Mesenchymal stem cell (in vitro differentiated cells and primary cell): ENCODE measurements at regions not wholly inside any gene's neighbourhood (a gene's known extent, or its start where the extent isn't known, plus 50 kb on each side); places are given as distances from the start of the nearest gene placed in this dataset.

Source experiments
- DNase-seq: peaks from one replicate; pipeline ENCODE4 v3.0.0-alpha.2; 2013
- H2AFZ ChIP-seq: one replicate; pipeline ENCODE4 v1.6.1; 2013; ENCODE audit warnings: low read depth, mild to moderate bottlenecking, control low read depth, inconsistent platforms, low read length, moderate library complexity
- H2AK5ac ChIP-seq: 2 replicates; pipeline ENCODE4 v1.6.1; 2013; ENCODE audit warnings: low read length, moderate library complexity, mild to moderate bottlenecking, inconsistent platforms; ENCODE audit not compliant: severe bottlenecking
- H2BK120ac ChIP-seq: one replicate; pipeline ENCODE4 v1.6.1; 2013; ENCODE audit warnings: low read depth, mild to moderate bottlenecking, inconsistent platforms, low read length, moderate library complexity
- H2BK12ac ChIP-seq, 2 experiments: one replicate each; pipeline ENCODE4 v1.6.1; 2013; ENCODE audit warnings: inconsistent platforms in 2 of 2, low read length in 2 of 2, mild to moderate bottlenecking in 2 of 2, moderate library complexity in 2 of 2, control low read depth in 1 of 2
- H2BK15ac ChIP-seq: one replicate; pipeline ENCODE4 v1.6.1; 2013; ENCODE audit warnings: mild to moderate bottlenecking, low read depth, inconsistent platforms; ENCODE audit not compliant: poor library complexity, severe bottlenecking
- H2BK5ac ChIP-seq: 2 replicates; pipeline ENCODE4 v1.6.1; 2013; ENCODE audit warnings: low read depth, mild to moderate bottlenecking, low read length, control low read depth, inconsistent platforms; ENCODE audit not compliant: poor library complexity, severe bottlenecking
- H3K14ac ChIP-seq, 2 experiments: one replicate each; pipeline ENCODE4 v1.6.1; 2013; ENCODE audit warnings: inconsistent platforms in 2 of 2, low read length in 2 of 2, control low read depth in 1 of 2, mild to moderate bottlenecking in 1 of 2, moderate library complexity in 1 of 2
- H3K18ac ChIP-seq, 2 experiments: one replicate each; pipeline ENCODE4 v1.6.1; 2013; ENCODE audit warnings: inconsistent platforms in 2 of 2, low read length in 2 of 2, control low read depth in 1 of 2, low read depth in 1 of 2, mild to moderate bottlenecking in 1 of 2
- H3K23ac ChIP-seq, 2 experiments: one replicate each; pipeline ENCODE4 v1.6.1; 2013; ENCODE audit warnings: inconsistent platforms in 2 of 2, low read length in 2 of 2, mild to moderate bottlenecking in 2 of 2, moderate library complexity in 2 of 2, control low read depth in 1 of 2
- H3K27ac ChIP-seq: 2 replicates; pipeline ENCODE4 v1.5.1; 2013; ENCODE audit warnings: mild to moderate bottlenecking, moderate library complexity, low read length, control low read depth, inconsistent platforms; ENCODE audit not compliant: poor library complexity, severe bottlenecking
- H3K27me3 ChIP-seq, 2 experiments: 2 replicates each; pipeline versions ENCODE4 v1.6.1 to v1.7.0; 2013; ENCODE audit warnings: low read length in 2 of 2, mild to moderate bottlenecking in 2 of 2, moderate library complexity in 2 of 2, control low read depth in 1 of 2, inconsistent platforms in 1 of 2; ENCODE audit not compliant: control insufficient read depth in 1 of 2, insufficient read depth in 1 of 2
- H3K36me3 ChIP-seq, 2 experiments: 2 replicates each; pipeline versions ENCODE4 v1.6.1 to v1.7.0; 2013; ENCODE audit warnings: low read length in 2 of 2, control low read depth in 1 of 2, inconsistent platforms in 1 of 2, low read depth in 1 of 2, mild to moderate bottlenecking in 1 of 2; ENCODE audit not compliant: insufficient read depth in 2 of 2, control insufficient read depth in 1 of 2
- H3K4ac ChIP-seq, 2 experiments: one replicate each; pipeline ENCODE4 v1.6.1; 2013; ENCODE audit warnings: inconsistent platforms in 2 of 2, low read length in 2 of 2, mild to moderate bottlenecking in 2 of 2, moderate library complexity in 2 of 2, control low read depth in 1 of 2, low read depth in 1 of 2
- H3K4me1 ChIP-seq: 2 replicates; pipeline ENCODE4 v1.6.1; 2013; ENCODE audit warnings: low read depth, low read length, control low read depth; ENCODE audit not compliant: control insufficient read depth, insufficient read depth
- H3K4me2 ChIP-seq: 2 replicates; pipeline ENCODE4 v1.6.1; 2013; ENCODE audit warnings: low read length, mild to moderate bottlenecking, inconsistent platforms; ENCODE audit not compliant: poor library complexity, severe bottlenecking
- H3K4me3 ChIP-seq, 2 experiments: 2 replicates each; pipeline versions ENCODE4 v1.5.1 to v1.7.0; 2013; ENCODE audit warnings: low read length in 2 of 2, mild to moderate bottlenecking in 2 of 2, control low read depth in 1 of 2, low read depth in 1 of 2; ENCODE audit not compliant: insufficient read depth in 1 of 2
- H3K79me1 ChIP-seq: replicated peaks from 2 replicates; pipeline ENCODE4 v1.6.1; 2013; ENCODE audit warnings: mild to moderate bottlenecking, control low read depth, low read length, inconsistent platforms; ENCODE audit not compliant: poor library complexity, severe bottlenecking
- H3K9ac ChIP-seq: 2 replicates; pipeline ENCODE4 v1.7.0; 2013; ENCODE audit warnings: mild to moderate bottlenecking, low read length, moderate library complexity
- H3K9me3 ChIP-seq: 2 replicates; pipeline ENCODE4 v1.7.0; 2013; ENCODE audit warnings: mild to moderate bottlenecking, low read length; ENCODE audit not compliant: control insufficient read depth
- H4K8ac ChIP-seq: one replicate; pipeline ENCODE4 v1.6.1; 2013; ENCODE audit warnings: inconsistent platforms, mild to moderate bottlenecking, low read length, moderate library complexity
- H4K91ac ChIP-seq: one replicate; pipeline ENCODE4 v1.6.1; 2013; ENCODE audit warnings: mild to moderate bottlenecking, low read length, inconsistent platforms
- WGBS: methylation state at CpG from one replicate; pipeline ENCODE4 v1.1.7; 2013; ENCODE audit warnings: mixed read lengths; 5-methylcytosine and 5-hydroxymethylcytosine counted together

GRCh38 chr4:164614329-164614728 lies 139.6 kb upstream of the SMIM31 start:
- Histone ChIP-seq H2BK5ac (no peak overlapping the region), H3K27ac (no peak overlapping the region), H2BK12ac (no peak overlapping the region), H3K14ac (no peak overlapping the region), H3K79me1 (no peaks in the 10 kb centered on the region), H3K36me3 (no peaks in the 10 kb centered on the region), H3K4ac (no peak overlapping the region), H2AFZ (no peak overlapping the region), H3K23ac (no peak overlapping the region), H3K9ac (no peak overlapping the region), H3K4me1 (no peaks in the 10 kb centered on the region), H3K27me3 (no peaks in the 10 kb centered on the region), H2AK5ac (no peak overlapping the region), H2BK15ac (no peak overlapping the region), H3K9me3 (peaks cover 2% of the 10 kb centered on the region), H3K18ac (no peak overlapping the region), H4K8ac (no peak overlapping the region), H3K4me2 (no peak overlapping the region), H3K4me3 (no peak overlapping the region), H2BK120ac (no peak overlapping the region), H4K91ac (no peak overlapping the region)
- DNase-seq: no peak
- 74% methylated on average over 2 of the region's 2 CpGs for WGBS

- no peak overlapping the region for H2AK5ac ChIP-seq
- no peak overlapping the region for H3K4ac ChIP-seq
- no peak overlapping the region for H3K14ac ChIP-seq
- no peak overlapping the region for H3K4me3 ChIP-seq
- H3K79me1 ChIP-seq: no peaks in the 10 kb centered on the region
- no peak overlapping the region for H3K4me2 ChIP-seq
- H3K18ac ChIP-seq: no peak overlapping the region
- no peak overlapping the region for H2AFZ ChIP-seq
- 57% methylated on average over 4 of the region's 4 CpGs for WGBS
- no peak overlapping the region for H2BK12ac ChIP-seq
- no peak overlapping the region for H2BK15ac ChIP-seq
- H3K23ac ChIP-seq: no peak overlapping the region
- H3K27me3 ChIP-seq: no peaks in the 10 kb centered on the region
- no peak overlapping the region for H2BK5ac ChIP-seq
- no peak overlapping the region for H2BK120ac ChIP-seq
- no peak overlapping the region for H4K8ac ChIP-seq
- H3K9ac ChIP-seq: no peak overlapping the region
- no peaks in the 10 kb centered on the region for H3K36me3 ChIP-seq
- no peaks in the 10 kb centered on the region for H3K4me1 ChIP-seq
- no peak for DNase-seq
- no peak overlapping the region for H3K27ac ChIP-seq
- H4K91ac ChIP-seq: no peak overlapping the region
- H3K9me3 ChIP-seq: peaks cover 2% of the 10 kb centered on the region
Measured at GRCh38 chr4:164614999-164615398, 138.9 kb upstream of the SMIM31 start.

- Histone ChIP-seq H3K18ac (no peak overlapping the region), H3K27me3 (no peaks in the 10 kb centered on the region), H3K23ac (no peak overlapping the region), H4K8ac (no peak overlapping the region), H3K4ac (no peak overlapping the region), H4K91ac (no peak overlapping the region), H3K4me1 (no peaks in the 10 kb centered on the region), H3K14ac (no peak overlapping the region), H3K4me2 (no peak overlapping the region), H2AK5ac (no peak overlapping the region), H3K4me3 (no peak overlapping the region), H2BK120ac (no peak overlapping the region), H3K36me3 (no peaks in the 10 kb centered on the region), H3K27ac (no peak overlapping the region), H2BK12ac (no peak overlapping the region), H3K79me1 (no peaks in the 10 kb centered on the region), H2BK5ac (no peak overlapping the region), H2AFZ (no peak overlapping the region), H3K9me3 (peaks cover 2% of the 10 kb centered on the region), H2BK15ac (no peak overlapping the region), H3K9ac (no peak overlapping the region)
- no peak for DNase-seq
Measured at GRCh38 chr4:164615964-164616363, 138.0 kb upstream of the SMIM31 start.

- no peak overlapping the region for H3K4me3 ChIP-seq
- H4K91ac ChIP-seq: no peak overlapping the region
- no peak overlapping the region for H2BK12ac ChIP-seq
- H3K4me2 ChIP-seq: no peak overlapping the region
- no peak overlapping the region for H2BK120ac ChIP-seq
- H3K14ac ChIP-seq: no peak overlapping the region
- H3K4me1 ChIP-seq: no peaks in the 10 kb centered on the region
- H3K79me1 ChIP-seq: no peaks in the 10 kb centered on the region
- peaks cover 2% of the 10 kb centered on the region for H3K9me3 ChIP-seq
- H3K36me3 ChIP-seq: no peaks in the 10 kb centered on the region
- H3K23ac ChIP-seq: no peak overlapping the region
- no peak for DNase-seq
- no peak overlapping the region for H2AFZ ChIP-seq
- no peak overlapping the region for H4K8ac ChIP-seq
- H3K9ac ChIP-seq: no peak overlapping the region
- no peaks in the 10 kb centered on the region for H3K27me3 ChIP-seq
- no peak overlapping the region for H2BK15ac ChIP-seq
- H2BK5ac ChIP-seq: no peak overlapping the region
- no peak overlapping the region for H3K4ac ChIP-seq
- H2AK5ac ChIP-seq: no peak overlapping the region
- WGBS: 55% methylated on average over 1 of the region's 1 CpG
- no peak overlapping the region for H3K18ac ChIP-seq
- no peak overlapping the region for H3K27ac ChIP-seq
Measured at GRCh38 chr4:164616961-164617360, 137.0 kb upstream of the SMIM31 start.
